ENCODE measurements at regions not wholly inside any gene's neighbourhood (a gene's known extent, or its start where the extent isn't known, plus 50 kb on each side); places are given as distances from the start of the nearest gene placed in this dataset.

- no peaks in the 10 kb centered on the region for H3K27me3 ChIP-seq
- no peaks in the 10 kb centered on the region for H3K9me3 ChIP-seq
- no peak overlapping the region for H3K4me3 ChIP-seq (ENCODE audit: low read depth in 1 of 2, low read length in 1 of 2)
- H3K27ac ChIP-seq = no peak overlapping the region
- no peaks in the 10 kb centered on the region for H3K4me1 ChIP-seq (ENCODE audit: control insufficient read depth in 1 of 2, insufficient read depth in 1 of 2, low read depth in 1 of 2, low read length in 1 of 2)
- no peak for TF ChIP-seq CTCF (IDR thresholded peaks at IDR 0.05)
- no peaks in the 10 kb centered on the region for H3K36me3 ChIP-seq
Observed at GRCh38 chr10:129404091-129404490, 63.0 kb upstream of the MGMT start.

- no peak for TF ChIP-seq CTCF (IDR thresholded peaks at IDR 0.05)
- H3K27ac ChIP-seq = no peak overlapping the region
- H3K27me3 ChIP-seq = peaks cover 4% of the 10 kb centered on the region
- no peaks in the 10 kb centered on the region for H3K9me3 ChIP-seq
- H3K36me3 ChIP-seq = no peaks in the 10 kb centered on the region
- H3K4me1 ChIP-seq (ENCODE audit: control insufficient read depth in 1 of 2, insufficient read depth in 1 of 2, low read depth in 1 of 2, low read length in 1 of 2) = no peaks in the 10 kb centered on the region
- H3K4me3 ChIP-seq (ENCODE audit: low read depth in 1 of 2, low read length in 1 of 2) = no peak overlapping the region
Observed at GRCh38 chr10:129405389-129405788, 61.7 kb upstream of the MGMT start.

GRCh38 chr10:129410688-129411392 is 56.2 kb upstream of the MGMT start:
- no peaks in the 10 kb centered on the region for H3K9me3 ChIP-seq

GRCh38 chr10:129411393-129411705 is 55.7 kb upstream of the MGMT start:
- no peak overlapping the region for H3K27ac ChIP-seq

More at GRCh38 chr10:129410688-129411392, 56.2 kb upstream of the MGMT start:
- Histone ChIP-seq H3K27ac (no peak overlapping the region), H3K4me3 (ENCODE audit: low read depth in 1 of 2, low read length in 1 of 2) (no peak overlapping the region), H3K36me3 (no peaks in the 10 kb centered on the region), H3K27me3 (peaks cover 4% of the 10 kb centered on the region), H3K4me1 (ENCODE audit: control insufficient read depth in 1 of 2, insufficient read depth in 1 of 2, low read depth in 1 of 2, low read length in 1 of 2) (no peaks in the 10 kb centered on the region)
- no peak for TF ChIP-seq CTCF (IDR thresholded peaks at IDR 0.05)

GRCh38 chr10:129411772-129412171 is 55.3 kb upstream of the MGMT start:
- no peak overlapping the region for H3K27ac ChIP-seq
- TF ChIP-seq CTCF (IDR thresholded peaks at IDR 0.05) = no peak
- H3K27me3 ChIP-seq = peaks cover 9% of the 10 kb centered on the region
- H3K4me3 ChIP-seq (ENCODE audit: low read depth in 1 of 2, low read length in 1 of 2) = no peak overlapping the region
- H3K4me1 ChIP-seq (ENCODE audit: control insufficient read depth in 1 of 2, insufficient read depth in 1 of 2, low read depth in 1 of 2, low read length in 1 of 2) = no peaks in the 10 kb centered on the region
- no peaks in the 10 kb centered on the region for H3K9me3 ChIP-seq
- no peaks in the 10 kb centered on the region for H3K36me3 ChIP-seq

More at GRCh38 chr10:129411393-129411705, 55.7 kb upstream of the MGMT start:
- no peaks in the 10 kb centered on the region for H3K36me3 ChIP-seq
- H3K27me3 ChIP-seq = peaks cover 8% of the 10 kb centered on the region
- H3K4me3 ChIP-seq (ENCODE audit: low read depth in 1 of 2, low read length in 1 of 2) = no peak overlapping the region
- no peaks in the 10 kb centered on the region for H3K4me1 ChIP-seq (ENCODE audit: control insufficient read depth in 1 of 2, insufficient read depth in 1 of 2, low read depth in 1 of 2, low read length in 1 of 2)
- TF ChIP-seq CTCF (IDR thresholded peaks at IDR 0.05) = no peak
- H3K9me3 ChIP-seq = no peaks in the 10 kb centered on the region
